ENCODE measurements at regions not wholly inside any gene's neighbourhood (a gene's known extent, or its start where the extent isn't known, plus 50 kb on each side); places are given as distances from the start of the nearest gene placed in this dataset.

- Mint-ChIP-seq H3K9me3 (peaks cover 6% of the 10 kb centered on the region), H3K4me3 (no peak overlapping the region), H3K36me3 (ENCODE audit: insufficient read depth) (no peaks in the 10 kb centered on the region), H3K27ac (ENCODE audit: low read depth) (no peak overlapping the region), H3K27me3 (no peaks in the 10 kb centered on the region), H3K4me1 (no peaks in the 10 kb centered on the region)
- no peak for DNase-seq (ENCODE audit: low spot score in 2 of 2)
- no peak for ATAC-seq (replicated peaks; ENCODE audit: extremely low read depth, poor library complexity, severe bottlenecking)
These were observed 1277.1 kb upstream of the AUTS2 start for GRCh38 chr7:68321076-68321639.

- DNase-seq (ENCODE audit: low spot score in 2 of 2) (no peak), ATAC-seq (replicated peaks; ENCODE audit: extremely low read depth, poor library complexity, severe bottlenecking) (no peak)
- Mint-ChIP-seq H3K36me3 (ENCODE audit: insufficient read depth) (no peaks in the 10 kb centered on the region), H3K4me3 (no peak overlapping the region), H3K9me3 (peaks cover 11% of the 10 kb centered on the region), H3K4me1 (no peaks in the 10 kb centered on the region), H3K27ac (ENCODE audit: low read depth) (no peak overlapping the region), H3K27me3 (no peaks in the 10 kb centered on the region)
These were observed 1276.3 kb upstream of the AUTS2 start for GRCh38 chr7:68321776-68322496.

GRCh38 chr7:68324621-68325020 is 1273.7 kb upstream of the AUTS2 start:
- H3K4me1 Mint-ChIP-seq = no peaks in the 10 kb centered on the region
- no peaks in the 10 kb centered on the region for H3K27me3 Mint-ChIP-seq
- ATAC-seq (replicated peaks; ENCODE audit: extremely low read depth, poor library complexity, severe bottlenecking) (no peak), DNase-seq (ENCODE audit: low spot score in 2 of 2) (no peak)
- H3K36me3 Mint-ChIP-seq (ENCODE audit: insufficient read depth) = no peaks in the 10 kb centered on the region
- no peak overlapping the region for H3K4me3 Mint-ChIP-seq
- H3K9me3 Mint-ChIP-seq = peaks cover 16% of the 10 kb centered on the region
- H3K27ac Mint-ChIP-seq (ENCODE audit: low read depth) = no peak overlapping the region

DNA sequence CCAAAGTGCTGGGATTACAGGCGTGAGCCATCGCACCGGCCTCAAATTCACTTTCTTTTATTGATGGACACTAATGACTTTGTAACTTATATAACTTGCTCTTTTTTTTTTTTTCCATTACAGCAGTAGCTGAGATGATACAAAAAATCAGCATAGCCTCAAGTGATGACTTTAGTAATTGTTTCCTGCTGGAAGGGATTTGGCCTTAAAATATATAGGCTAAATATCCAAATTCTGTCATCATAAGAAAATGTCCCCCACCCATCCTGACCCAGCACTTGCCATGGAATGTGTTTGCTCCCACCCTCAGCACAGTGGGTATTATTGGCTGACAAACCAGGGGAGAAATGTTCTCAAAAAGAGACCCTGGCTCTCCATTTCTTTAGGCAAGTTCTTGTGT is 1264.1 kb upstream of the AUTS2 start:
- Mint-ChIP-seq H3K9me3 (peaks cover 16% of the 10 kb centered on the region), H3K4me1 (no peaks in the 10 kb centered on the region), H3K27me3 (no peaks in the 10 kb centered on the region), H3K36me3 (ENCODE audit: insufficient read depth) (no peaks in the 10 kb centered on the region), H3K4me3 (no peak overlapping the region), H3K27ac (ENCODE audit: low read depth) (no peak overlapping the region)
- ATAC-seq (replicated peaks; ENCODE audit: extremely low read depth, poor library complexity, severe bottlenecking) (no peak), DNase-seq (ENCODE audit: low spot score in 2 of 2) (no peak)

DNA sequence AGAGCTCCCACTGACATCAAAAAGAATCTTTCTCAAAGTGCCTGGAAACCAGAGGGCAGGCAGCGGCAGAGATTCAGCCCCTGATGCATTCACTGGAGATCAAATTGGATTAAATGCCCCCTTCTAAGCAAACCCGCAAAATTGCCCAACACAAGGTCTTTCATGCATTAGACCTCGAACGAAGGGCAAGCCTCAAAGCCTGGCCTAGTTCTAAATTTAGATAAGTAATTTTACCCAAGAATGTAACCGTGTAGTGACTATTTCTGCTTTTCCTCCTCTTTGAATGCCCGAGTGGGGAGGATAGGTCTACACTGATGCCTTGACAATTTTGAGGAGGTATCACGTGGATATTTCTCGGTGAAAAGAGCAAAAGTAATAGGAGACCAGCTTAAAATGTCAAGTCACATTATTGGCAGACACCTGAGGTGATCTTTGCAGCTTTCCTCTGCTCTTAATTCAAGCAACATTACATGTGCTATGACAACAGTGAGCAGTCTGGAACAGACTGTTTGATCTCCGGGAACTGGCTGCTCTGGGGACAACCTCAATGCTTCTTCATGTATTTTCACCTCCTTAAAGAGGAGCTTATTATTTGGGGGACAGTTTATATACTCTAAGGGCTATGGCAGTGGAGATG is 1263.5 kb upstream of the AUTS2 start:
- Mint-ChIP-seq H3K4me3 (no peak overlapping the region), H3K27me3 (no peaks in the 10 kb centered on the region), H3K36me3 (ENCODE audit: insufficient read depth) (no peaks in the 10 kb centered on the region), H3K9me3 (peaks cover 16% of the 10 kb centered on the region), H3K27ac (ENCODE audit: low read depth) (no peak overlapping the region), H3K4me1 (no peaks in the 10 kb centered on the region)
- ATAC-seq (replicated peaks; ENCODE audit: extremely low read depth, poor library complexity, severe bottlenecking) (no peak), DNase-seq (ENCODE audit: low spot score in 2 of 2) (no peak)

DNA sequence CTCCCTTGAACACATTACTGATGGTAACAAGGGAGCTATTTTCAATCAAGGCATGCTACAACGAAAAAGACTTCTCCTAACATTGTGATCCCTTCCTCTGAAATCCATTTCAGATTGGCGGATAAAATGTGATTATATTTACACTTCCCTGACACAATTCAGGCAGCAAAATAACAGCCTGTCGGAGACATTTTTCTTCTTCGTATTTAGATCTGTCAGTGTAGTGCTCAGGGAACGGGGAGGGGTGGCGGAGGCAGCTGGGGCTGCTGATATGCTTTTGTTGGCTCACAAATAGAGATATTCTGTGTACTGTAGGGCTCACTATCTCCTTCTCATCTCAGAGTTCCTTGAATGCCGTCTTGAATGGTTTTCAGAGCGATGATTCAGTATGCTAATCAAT is 1261.7 kb upstream of the AUTS2 start:
- Mint-ChIP-seq H3K27me3 (no peaks in the 10 kb centered on the region), H3K36me3 (ENCODE audit: insufficient read depth) (no peaks in the 10 kb centered on the region), H3K27ac (ENCODE audit: low read depth) (no peak overlapping the region), H3K4me3 (no peak overlapping the region), H3K4me1 (no peaks in the 10 kb centered on the region), H3K9me3 (peaks cover 30% of the 10 kb centered on the region)
- DNase-seq (ENCODE audit: low spot score in 2 of 2) (no peak), ATAC-seq (replicated peaks; ENCODE audit: extremely low read depth, poor library complexity, severe bottlenecking) (no peak)

DNA sequence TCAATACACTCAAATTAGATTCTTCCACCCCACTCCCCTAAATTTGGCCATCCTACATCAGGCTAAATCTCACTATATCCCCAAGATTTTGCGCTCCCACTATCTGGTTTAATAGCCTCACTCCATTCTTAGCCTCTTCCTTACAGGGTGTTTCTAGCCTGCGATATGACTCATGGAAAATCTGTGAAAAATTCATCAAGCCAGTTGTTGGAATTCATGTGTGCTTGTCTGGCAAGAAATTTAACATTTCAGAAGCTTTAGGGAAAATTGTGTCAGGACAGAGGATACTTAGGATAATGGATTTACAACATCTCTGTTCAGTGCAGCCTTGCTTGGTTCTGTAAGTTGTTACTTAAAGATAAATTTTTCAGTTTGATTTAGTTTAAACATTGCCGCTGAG is 1249.9 kb upstream of the AUTS2 start:
- H3K27ac Mint-ChIP-seq (ENCODE audit: low read depth) = no peak overlapping the region
- H3K4me3 Mint-ChIP-seq = no peak overlapping the region
- H3K27me3 Mint-ChIP-seq = no peaks in the 10 kb centered on the region
- H3K9me3 Mint-ChIP-seq = peaks cover 17% of the 10 kb centered on the region
- no peaks in the 10 kb centered on the region for H3K4me1 Mint-ChIP-seq
- H3K36me3 Mint-ChIP-seq (ENCODE audit: insufficient read depth) = no peaks in the 10 kb centered on the region
- DNase-seq (ENCODE audit: low spot score in 2 of 2) (no peak), ATAC-seq (replicated peaks; ENCODE audit: extremely low read depth, poor library complexity, severe bottlenecking) (no peak)

- H3K4me3 Mint-ChIP-seq = no peak overlapping the region
- H3K27me3 Mint-ChIP-seq = no peaks in the 10 kb centered on the region
- H3K36me3 Mint-ChIP-seq (ENCODE audit: insufficient read depth) = no peaks in the 10 kb centered on the region
- H3K9me3 Mint-ChIP-seq = peaks cover 13% of the 10 kb centered on the region
- H3K27ac Mint-ChIP-seq (ENCODE audit: low read depth) = no peak overlapping the region
- ATAC-seq (replicated peaks; ENCODE audit: extremely low read depth, poor library complexity, severe bottlenecking) = no peak
- DNase-seq (ENCODE audit: low spot score in 2 of 2) = no peak
- no peaks in the 10 kb centered on the region for H3K4me1 Mint-ChIP-seq
These were observed 1235.3 kb upstream of the AUTS2 start for GRCh38 chr7:68362745-68363518.

GRCh38 chr7:68364886-68365625 is 1233.2 kb upstream of the AUTS2 start:
- H3K4me1 Mint-ChIP-seq = no peaks in the 10 kb centered on the region
- ATAC-seq (replicated peaks; ENCODE audit: extremely low read depth, poor library complexity, severe bottlenecking) (no peak), DNase-seq (ENCODE audit: low spot score in 2 of 2) (no peak)
- H3K27me3 Mint-ChIP-seq = no peaks in the 10 kb centered on the region
- H3K9me3 Mint-ChIP-seq = peaks cover 20% of the 10 kb centered on the region
- no peak overlapping the region for H3K27ac Mint-ChIP-seq (ENCODE audit: low read depth)
- no peaks in the 10 kb centered on the region for H3K36me3 Mint-ChIP-seq (ENCODE audit: insufficient read depth)
- H3K4me3 Mint-ChIP-seq = no peak overlapping the region

- H3K4me3 Mint-ChIP-seq = no peak overlapping the region
- ATAC-seq (replicated peaks; ENCODE audit: extremely low read depth, poor library complexity, severe bottlenecking) = no peak
- no peaks in the 10 kb centered on the region for H3K4me1 Mint-ChIP-seq
- peaks cover 13% of the 10 kb centered on the region for H3K9me3 Mint-ChIP-seq
- no peak overlapping the region for H3K27ac Mint-ChIP-seq (ENCODE audit: low read depth)
- H3K27me3 Mint-ChIP-seq = no peaks in the 10 kb centered on the region
- no peak for DNase-seq (ENCODE audit: low spot score in 2 of 2)
- no peaks in the 10 kb centered on the region for H3K36me3 Mint-ChIP-seq (ENCODE audit: insufficient read depth)
These were observed 1226.3 kb upstream of the AUTS2 start for GRCh38 chr7:68371985-68372384.

DNA sequence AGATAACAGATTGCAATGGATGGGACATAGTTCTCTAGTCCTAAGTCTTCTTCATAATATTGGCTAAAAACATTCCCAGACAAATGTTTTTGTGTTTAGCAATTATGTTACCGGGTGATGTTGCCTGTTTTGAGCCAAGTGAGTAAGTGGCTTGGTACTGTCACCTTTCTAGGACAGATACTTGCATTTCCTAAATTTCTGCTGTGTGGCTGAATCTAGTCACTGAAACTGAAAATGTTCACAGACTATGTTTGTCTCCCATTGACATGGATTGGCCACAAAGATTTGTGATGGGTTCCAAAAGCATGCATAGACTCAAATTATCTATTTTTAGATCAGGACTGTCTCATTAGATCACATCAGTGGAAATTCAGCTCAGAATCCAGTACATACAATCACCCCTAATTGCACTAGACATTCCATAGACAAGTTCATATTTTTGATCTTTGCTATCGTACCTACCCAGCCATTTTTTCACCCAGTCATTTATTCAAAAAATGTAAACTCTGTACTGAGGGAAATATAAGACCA is 1222.1 kb upstream of the AUTS2 start:
- no peaks in the 10 kb centered on the region for H3K36me3 Mint-ChIP-seq (ENCODE audit: insufficient read depth)
- no peak overlapping the region for H3K27ac Mint-ChIP-seq (ENCODE audit: low read depth)
- no peaks in the 10 kb centered on the region for H3K27me3 Mint-ChIP-seq
- H3K9me3 Mint-ChIP-seq = peaks cover 13% of the 10 kb centered on the region
- no peak overlapping the region for H3K4me3 Mint-ChIP-seq
- H3K4me1 Mint-ChIP-seq = no peaks in the 10 kb centered on the region
- no peak for ATAC-seq (replicated peaks; ENCODE audit: extremely low read depth, poor library complexity, severe bottlenecking)
- no peak for DNase-seq (ENCODE audit: low spot score in 2 of 2)

DNA sequence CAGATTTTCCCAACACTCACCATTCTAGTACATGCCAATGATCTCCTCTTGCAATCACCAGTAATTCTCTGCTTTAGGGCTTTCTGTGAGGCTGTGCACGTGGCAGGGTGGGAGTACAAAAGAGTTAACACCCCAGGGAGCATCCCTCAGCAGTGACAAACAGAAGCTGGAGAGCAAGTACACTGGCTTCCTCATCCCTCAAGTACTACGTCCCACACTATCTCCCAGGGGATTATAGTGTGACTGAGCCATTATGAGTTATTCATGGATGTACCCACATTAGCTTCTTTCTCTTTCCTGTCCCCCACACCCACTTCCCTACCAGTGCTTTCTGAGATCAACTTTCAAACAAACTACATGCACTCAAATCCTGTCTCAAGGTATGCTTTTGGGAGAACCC is 1216.5 kb upstream of the AUTS2 start:
- no peaks in the 10 kb centered on the region for H3K27me3 Mint-ChIP-seq
- no peak overlapping the region for H3K4me3 Mint-ChIP-seq
- H3K9me3 Mint-ChIP-seq = peaks cover 16% of the 10 kb centered on the region
- H3K4me1 Mint-ChIP-seq = no peaks in the 10 kb centered on the region
- ATAC-seq (replicated peaks; ENCODE audit: extremely low read depth, poor library complexity, severe bottlenecking) = no peak
- H3K36me3 Mint-ChIP-seq (ENCODE audit: insufficient read depth) = no peaks in the 10 kb centered on the region
- no peak for DNase-seq (ENCODE audit: low spot score in 2 of 2)
- H3K27ac Mint-ChIP-seq (ENCODE audit: low read depth) = no peak overlapping the region

Data from central memory CD8-positive, alpha-beta T cell (primary cell).